ENCODE measurements at regions not wholly inside any gene's neighbourhood (a gene's known extent, or its start where the extent isn't known, plus 50 kb on each side); places are given as distances from the start of the nearest gene placed in this dataset.

- TF ChIP-seq, protein P1, sequence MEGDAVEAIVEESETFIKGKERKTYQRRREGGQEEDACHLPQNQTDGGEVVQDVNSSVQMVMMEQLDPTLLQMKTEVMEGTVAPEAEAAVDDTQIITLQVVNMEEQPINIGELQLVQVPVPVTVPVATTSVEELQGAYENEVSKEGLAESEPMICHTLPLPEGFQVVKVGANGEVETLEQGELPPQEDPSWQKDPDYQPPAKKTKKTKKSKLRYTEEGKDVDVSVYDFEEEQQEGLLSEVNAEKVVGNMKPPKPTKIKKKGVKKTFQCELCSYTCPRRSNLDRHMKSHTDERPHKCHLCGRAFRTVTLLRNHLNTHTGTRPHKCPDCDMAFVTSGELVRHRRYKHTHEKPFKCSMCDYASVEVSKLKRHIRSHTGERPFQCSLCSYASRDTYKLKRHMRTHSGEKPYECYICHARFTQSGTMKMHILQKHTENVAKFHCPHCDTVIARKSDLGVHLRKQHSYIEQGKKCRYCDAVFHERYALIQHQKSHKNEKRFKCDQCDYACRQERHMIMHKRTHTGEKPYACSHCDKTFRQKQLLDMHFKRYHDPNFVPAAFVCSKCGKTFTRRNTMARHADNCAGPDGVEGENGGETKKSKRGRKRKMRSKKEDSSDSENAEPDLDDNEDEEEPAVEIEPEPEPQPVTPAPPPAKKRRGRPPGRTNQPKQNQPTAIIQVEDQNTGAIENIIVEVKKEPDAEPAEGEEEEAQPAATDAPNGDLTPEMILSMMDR (IDR thresholded peaks at IDR 0.05; ENCODE audit: low read length), result no peak
- no peak for TF ChIP-seq EZH2phosphoT487 (IDR thresholded peaks at IDR 0.05; ENCODE audit: low read length)
- TF ChIP-seq EZH2 (optimal IDR thresholded peaks at IDR 0.05; ENCODE audit: low read depth, low read length), result no peak
- Histone ChIP-seq H3K4me1 (ENCODE audit: low read length) (peaks cover 34% of the 10 kb centered on the region), H3K9me3 (replicated peaks; ENCODE audit: insufficient read depth, low read length) (no peaks in the 10 kb centered on the region), H3K27ac (ENCODE audit: low read length) (no peak overlapping the region), H3K27me3 (replicated peaks; ENCODE audit: insufficient read depth, low read length) (no peaks in the 10 kb centered on the region), H3K36me3 (replicated peaks; ENCODE audit: insufficient read depth, low read length) (no peaks in the 10 kb centered on the region), H3K4me3 (ENCODE audit: low read length) (no peak overlapping the region), H4K20me1 (ENCODE audit: insufficient read depth, low read length) (no peaks in the 10 kb centered on the region), H2AFZ (ENCODE audit: low read length) (no peak overlapping the region), H3K9ac (ENCODE audit: low read length) (no peak overlapping the region), H3K4me2 (ENCODE audit: low read depth, low read length) (0 out of 2 replicates have a peak overlapping the region, but pooled peaks have one; percentile 20), H3K79me2 (ENCODE audit: low read length) (no peaks in the 10 kb centered on the region), H3F3A (ENCODE audit: insufficient read depth, low read length) (peaks cover 9% of the 10 kb centered on the region; the same call in 1 of the 2 replicates), H3K9me2 (replicated peaks; ENCODE audit: insufficient read depth, low read length) (no peaks in the 10 kb centered on the region)
- DNase-seq, result no peak
Observed at GRCh38 chr6:139448998-139449610, 74.7 kb upstream of the CITED2 start.

- Histone ChIP-seq H3F3A (ENCODE audit: insufficient read depth, low read length) (peaks cover 9% of the 10 kb centered on the region; the same call in 1 of the 2 replicates), H3K9me3 (replicated peaks; ENCODE audit: insufficient read depth, low read length) (no peaks in the 10 kb centered on the region), H3K4me3 (ENCODE audit: low read length) (no peak overlapping the region), H3K9ac (ENCODE audit: low read length) (no peak overlapping the region), H3K79me2 (ENCODE audit: low read length) (no peaks in the 10 kb centered on the region), H3K27me3 (replicated peaks; ENCODE audit: insufficient read depth, low read length) (no peaks in the 10 kb centered on the region), H3K4me2 (ENCODE audit: low read depth, low read length) (peak overlapping the region; percentile 52), H3K4me1 (ENCODE audit: low read length) (peaks cover 34% of the 10 kb centered on the region), H4K20me1 (ENCODE audit: insufficient read depth, low read length) (no peaks in the 10 kb centered on the region), H3K9me2 (replicated peaks; ENCODE audit: insufficient read depth, low read length) (no peaks in the 10 kb centered on the region), H3K36me3 (replicated peaks; ENCODE audit: insufficient read depth, low read length) (no peaks in the 10 kb centered on the region), H3K27ac (ENCODE audit: low read length) (peak overlapping the region; percentile 21; the same call in 1 of the 2 replicates), H2AFZ (ENCODE audit: low read length) (peak overlapping the region; percentile 24; the same call in 1 of the 2 replicates)
- peak; percentile 71 for DNase-seq
- TF ChIP-seq, protein P1 (IDR thresholded peaks at IDR 0.05; ENCODE audit: low read length), result no peak
- TF ChIP-seq EZH2 (optimal IDR thresholded peaks at IDR 0.05; ENCODE audit: low read depth, low read length), result no peak
- TF ChIP-seq EZH2phosphoT487 (IDR thresholded peaks at IDR 0.05; ENCODE audit: low read length), result no peak
Observed at GRCh38 chr6:139448051-139448649, 73.7 kb upstream of the CITED2 start.

GRCh38 chr6:139447656-139447975 is 73.2 kb upstream of the CITED2 start:
- TF ChIP-seq EZH2 (optimal IDR thresholded peaks at IDR 0.05; ENCODE audit: low read depth, low read length) (no peak), EZH2phosphoT487 (IDR thresholded peaks at IDR 0.05; ENCODE audit: low read length) (no peak)
- TF ChIP-seq, protein P1 (IDR thresholded peaks at IDR 0.05; ENCODE audit: low read length), result no peak
- Histone ChIP-seq H3K4me2 (ENCODE audit: low read depth, low read length) (no peak overlapping the region), H3K9ac (ENCODE audit: low read length) (no peak overlapping the region), H3K27me3 (replicated peaks; ENCODE audit: insufficient read depth, low read length) (no peaks in the 10 kb centered on the region), H3K36me3 (replicated peaks; ENCODE audit: insufficient read depth, low read length) (no peaks in the 10 kb centered on the region), H3K9me2 (replicated peaks; ENCODE audit: insufficient read depth, low read length) (no peaks in the 10 kb centered on the region), H3K9me3 (replicated peaks; ENCODE audit: insufficient read depth, low read length) (no peaks in the 10 kb centered on the region), H2AFZ (ENCODE audit: low read length) (no peak overlapping the region), H3F3A (ENCODE audit: insufficient read depth, low read length) (peaks cover 9% of the 10 kb centered on the region; the same call in 1 of the 2 replicates), H3K4me3 (ENCODE audit: low read length) (no peak overlapping the region), H3K27ac (ENCODE audit: low read length) (peak overlapping the region; percentile 21; the same call in 1 of the 2 replicates), H4K20me1 (ENCODE audit: insufficient read depth, low read length) (no peaks in the 10 kb centered on the region), H3K4me1 (ENCODE audit: low read length) (peaks cover 34% of the 10 kb centered on the region), H3K79me2 (ENCODE audit: low read length) (no peaks in the 10 kb centered on the region)
- DNase-seq, result no peak
